ENCODE measurements at regions not wholly inside any gene's neighbourhood (a gene's known extent, or its start where the extent isn't known, plus 50 kb on each side); places are given as distances from the start of the nearest gene placed in this dataset.

DNA sequence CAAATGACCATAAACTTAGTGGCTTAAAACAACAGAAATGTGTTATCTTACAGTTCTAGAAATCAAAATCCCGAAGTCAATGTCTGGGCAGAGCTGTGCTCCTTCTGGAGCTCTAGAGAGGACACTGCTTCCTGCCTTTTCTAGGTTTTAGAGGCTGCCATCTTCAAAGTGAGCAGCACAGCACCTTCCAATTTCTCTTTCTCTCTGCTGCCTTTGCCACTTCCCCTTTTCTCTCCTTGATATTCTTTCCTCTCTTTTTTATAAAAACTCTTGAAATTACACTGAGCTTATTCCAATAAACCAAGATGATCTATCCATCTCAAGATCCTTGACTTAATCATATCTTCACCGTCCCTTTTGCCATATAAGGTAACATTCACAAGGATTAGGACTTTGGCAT is 616.9 kb downstream of the PLPP3 start:
- Histone ChIP-seq H3K9me3 (ENCODE audit: control insufficient read depth in 1 of 2, low read length in 2 of 2) (no peaks in the 10 kb centered on the region), H3K4me1 (ENCODE audit: control insufficient read depth in 1 of 2, insufficient read depth in 2 of 2, low read length in 2 of 2) (no peaks in the 10 kb centered on the region), H3K27ac (ENCODE audit: low read depth, low read length) (no peak overlapping the region), H3K27me3 (ENCODE audit: control insufficient read depth in 1 of 2, insufficient read depth in 2 of 2, low read length in 2 of 2) (no peaks in the 10 kb centered on the region), H3K9ac (ENCODE audit: low read depth in 1 of 2, low read length in 2 of 2) (no peak overlapping the region), H3K36me3 (ENCODE audit: control insufficient read depth in 1 of 2, insufficient read depth in 2 of 2, low read length in 2 of 2) (no peaks in the 10 kb centered on the region), H3K4me3 (ENCODE audit: low read depth in 1 of 2, low read length in 2 of 2) (no peak overlapping the region)

DNA sequence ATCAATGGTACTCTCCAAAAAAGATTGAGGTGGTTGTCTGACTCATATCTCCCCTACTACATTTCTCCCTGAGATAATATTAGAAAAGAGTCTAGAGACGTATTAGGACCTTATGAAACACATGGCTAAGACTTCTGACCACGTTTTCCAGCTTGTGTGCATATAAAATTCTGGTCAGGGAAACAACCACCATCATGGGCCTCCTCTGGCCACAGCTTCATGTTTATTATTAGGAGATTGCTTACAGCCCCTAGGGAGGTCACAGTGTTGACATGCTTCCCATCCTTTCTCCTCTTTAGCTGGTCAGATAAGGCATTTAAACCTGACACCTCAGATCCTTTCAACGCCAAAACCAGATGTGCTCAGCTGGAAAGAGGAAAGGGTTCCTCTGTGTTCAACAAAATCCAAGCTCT is 620.2 kb downstream of the PLPP3 start:
- Histone ChIP-seq H3K36me3 (ENCODE audit: control insufficient read depth in 1 of 2, insufficient read depth in 2 of 2, low read length in 2 of 2) (no peaks in the 10 kb centered on the region), H3K27me3 (ENCODE audit: control insufficient read depth in 1 of 2, insufficient read depth in 2 of 2, low read length in 2 of 2) (no peaks in the 10 kb centered on the region), H3K9me3 (ENCODE audit: control insufficient read depth in 1 of 2, low read length in 2 of 2) (no peaks in the 10 kb centered on the region), H3K4me3 (ENCODE audit: low read depth in 1 of 2, low read length in 2 of 2) (no peak overlapping the region), H3K27ac (ENCODE audit: low read depth, low read length) (no peak overlapping the region), H3K4me1 (ENCODE audit: control insufficient read depth in 1 of 2, insufficient read depth in 2 of 2, low read length in 2 of 2) (no peaks in the 10 kb centered on the region), H3K9ac (ENCODE audit: low read depth in 1 of 2, low read length in 2 of 2) (no peak overlapping the region)

DNA sequence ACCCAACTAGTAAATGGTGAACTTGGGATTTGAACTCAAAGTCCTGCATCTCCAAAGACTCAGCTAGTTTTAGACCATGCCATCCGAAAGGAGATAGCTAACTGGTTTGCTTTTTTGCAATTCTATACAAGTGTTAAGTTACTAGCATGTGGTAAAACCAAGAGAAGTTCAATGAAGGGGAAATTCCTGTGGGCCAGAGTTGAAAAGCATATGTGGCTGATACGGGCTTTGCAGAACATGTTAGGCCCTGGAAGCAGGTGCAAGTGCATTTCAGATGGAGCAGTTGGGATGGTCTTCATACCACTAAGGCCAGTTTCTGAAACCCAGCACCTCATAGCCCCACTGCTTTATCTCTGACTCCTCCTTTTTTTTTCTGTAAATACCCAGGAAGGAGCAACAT is 620.9 kb downstream of the PLPP3 start:
- no peaks in the 10 kb centered on the region for H3K36me3 ChIP-seq (ENCODE audit: control insufficient read depth in 1 of 2, insufficient read depth in 2 of 2, low read length in 2 of 2)
- H3K27me3 ChIP-seq (ENCODE audit: control insufficient read depth in 1 of 2, insufficient read depth in 2 of 2, low read length in 2 of 2): no peaks in the 10 kb centered on the region
- no peak overlapping the region for H3K27ac ChIP-seq (ENCODE audit: low read depth, low read length)
- H3K9me3 ChIP-seq (ENCODE audit: control insufficient read depth in 1 of 2, low read length in 2 of 2): no peaks in the 10 kb centered on the region
- no peak overlapping the region for H3K4me3 ChIP-seq (ENCODE audit: low read depth in 1 of 2, low read length in 2 of 2)
- no peak overlapping the region for H3K9ac ChIP-seq (ENCODE audit: low read depth in 1 of 2, low read length in 2 of 2)
- H3K4me1 ChIP-seq (ENCODE audit: control insufficient read depth in 1 of 2, insufficient read depth in 2 of 2, low read length in 2 of 2): no peaks in the 10 kb centered on the region

DNA sequence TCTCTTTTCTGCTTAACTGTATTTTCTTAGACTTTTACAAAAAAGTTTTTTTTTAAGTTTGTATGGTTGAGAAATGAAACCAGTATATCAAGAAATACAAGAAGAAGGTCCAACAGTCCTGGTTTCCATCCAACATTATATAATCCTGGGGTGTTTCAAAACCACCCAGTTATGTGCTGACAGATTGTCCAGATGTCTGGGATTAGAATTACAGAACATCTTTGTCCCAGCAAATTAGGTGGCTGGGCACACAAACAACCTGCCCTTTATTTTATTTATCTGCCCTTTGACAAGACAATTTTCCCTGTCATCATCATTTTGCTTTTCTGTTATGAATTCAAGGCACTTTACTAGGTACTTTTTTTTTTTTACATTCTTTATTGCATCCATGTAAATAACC is 622.1 kb downstream of the PLPP3 start:
- no peaks in the 10 kb centered on the region for H3K27me3 ChIP-seq (ENCODE audit: control insufficient read depth in 1 of 2, insufficient read depth in 2 of 2, low read length in 2 of 2)
- H3K4me1 ChIP-seq (ENCODE audit: control insufficient read depth in 1 of 2, insufficient read depth in 2 of 2, low read length in 2 of 2): no peaks in the 10 kb centered on the region
- no peaks in the 10 kb centered on the region for H3K36me3 ChIP-seq (ENCODE audit: control insufficient read depth in 1 of 2, insufficient read depth in 2 of 2, low read length in 2 of 2)
- H3K9me3 ChIP-seq (ENCODE audit: control insufficient read depth in 1 of 2, low read length in 2 of 2): no peaks in the 10 kb centered on the region
- H3K27ac ChIP-seq (ENCODE audit: low read depth, low read length): no peak overlapping the region
- H3K4me3 ChIP-seq (ENCODE audit: low read depth in 1 of 2, low read length in 2 of 2): no peak overlapping the region
- no peak overlapping the region for H3K9ac ChIP-seq (ENCODE audit: low read depth in 1 of 2, low read length in 2 of 2)

- no peaks in the 10 kb centered on the region for H3K9me3 ChIP-seq (ENCODE audit: control insufficient read depth in 1 of 2, low read length in 2 of 2)
- H3K27ac ChIP-seq (ENCODE audit: low read depth, low read length): no peak overlapping the region
- no peak overlapping the region for H3K4me3 ChIP-seq (ENCODE audit: low read depth in 1 of 2, low read length in 2 of 2)
- no peaks in the 10 kb centered on the region for H3K4me1 ChIP-seq (ENCODE audit: control insufficient read depth in 1 of 2, insufficient read depth in 2 of 2, low read length in 2 of 2)
- H3K36me3 ChIP-seq (ENCODE audit: control insufficient read depth in 1 of 2, insufficient read depth in 2 of 2, low read length in 2 of 2): no peaks in the 10 kb centered on the region
- H3K27me3 ChIP-seq (ENCODE audit: control insufficient read depth in 1 of 2, insufficient read depth in 2 of 2, low read length in 2 of 2): no peaks in the 10 kb centered on the region
- no peak overlapping the region for H3K9ac ChIP-seq (ENCODE audit: low read depth in 1 of 2, low read length in 2 of 2)
Observed at GRCh38 chr1:55955016-55955621, 624.2 kb downstream of the PLPP3 start.

GRCh38 chr1:55951291-55951690 is 628.1 kb downstream of the PLPP3 start:
- Histone ChIP-seq H3K9me3 (ENCODE audit: control insufficient read depth in 1 of 2, low read length in 2 of 2) (no peaks in the 10 kb centered on the region), H3K4me3 (ENCODE audit: low read depth in 1 of 2, low read length in 2 of 2) (no peak overlapping the region), H3K27me3 (ENCODE audit: control insufficient read depth in 1 of 2, insufficient read depth in 2 of 2, low read length in 2 of 2) (no peaks in the 10 kb centered on the region), H3K9ac (ENCODE audit: low read depth in 1 of 2, low read length in 2 of 2) (no peak overlapping the region), H3K27ac (ENCODE audit: low read depth, low read length) (no peak overlapping the region), H3K4me1 (ENCODE audit: control insufficient read depth in 1 of 2, insufficient read depth in 2 of 2, low read length in 2 of 2) (no peaks in the 10 kb centered on the region), H3K36me3 (ENCODE audit: control insufficient read depth in 1 of 2, insufficient read depth in 2 of 2, low read length in 2 of 2) (no peaks in the 10 kb centered on the region)

DNA sequence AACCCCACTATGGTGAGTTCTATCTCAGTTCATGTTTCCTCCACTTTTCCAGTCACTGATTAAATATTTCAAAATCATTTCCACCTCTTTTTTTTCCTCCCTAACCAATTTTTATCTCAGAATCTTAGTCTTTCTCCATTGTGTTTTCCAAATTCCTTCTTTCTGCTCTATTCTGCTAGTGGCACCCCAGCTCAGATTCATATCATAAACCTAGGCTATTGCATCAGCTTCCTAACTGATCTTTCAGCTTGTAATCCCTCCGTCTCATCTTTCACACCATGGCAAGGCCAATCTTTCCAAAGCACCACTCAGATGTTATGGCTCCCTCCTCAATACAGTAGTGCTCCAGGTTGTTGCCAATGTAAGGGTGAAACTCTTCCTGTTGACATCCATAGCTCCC is 631.9 kb downstream of the PLPP3 start:
- Histone ChIP-seq H3K9ac (ENCODE audit: low read depth in 1 of 2, low read length in 2 of 2) (no peak overlapping the region), H3K9me3 (ENCODE audit: control insufficient read depth in 1 of 2, low read length in 2 of 2) (no peaks in the 10 kb centered on the region), H3K4me1 (ENCODE audit: control insufficient read depth in 1 of 2, insufficient read depth in 2 of 2, low read length in 2 of 2) (no peaks in the 10 kb centered on the region), H3K4me3 (ENCODE audit: low read depth in 1 of 2, low read length in 2 of 2) (no peak overlapping the region), H3K27ac (ENCODE audit: low read depth, low read length) (no peak overlapping the region), H3K36me3 (ENCODE audit: control insufficient read depth in 1 of 2, insufficient read depth in 2 of 2, low read length in 2 of 2) (no peaks in the 10 kb centered on the region), H3K27me3 (ENCODE audit: control insufficient read depth in 1 of 2, insufficient read depth in 2 of 2, low read length in 2 of 2) (no peaks in the 10 kb centered on the region)

- Histone ChIP-seq H3K27ac (ENCODE audit: low read depth, low read length) (no peak overlapping the region), H3K9ac (ENCODE audit: low read depth in 1 of 2, low read length in 2 of 2) (no peak overlapping the region), H3K4me3 (ENCODE audit: low read depth in 1 of 2, low read length in 2 of 2) (no peak overlapping the region), H3K36me3 (ENCODE audit: control insufficient read depth in 1 of 2, insufficient read depth in 2 of 2, low read length in 2 of 2) (no peaks in the 10 kb centered on the region), H3K27me3 (ENCODE audit: control insufficient read depth in 1 of 2, insufficient read depth in 2 of 2, low read length in 2 of 2) (no peaks in the 10 kb centered on the region), H3K9me3 (ENCODE audit: control insufficient read depth in 1 of 2, low read length in 2 of 2) (no peaks in the 10 kb centered on the region), H3K4me1 (ENCODE audit: control insufficient read depth in 1 of 2, insufficient read depth in 2 of 2, low read length in 2 of 2) (no peaks in the 10 kb centered on the region)
Observed at GRCh38 chr1:55943721-55944435, 635.5 kb downstream of the PLPP3 start.

DNA sequence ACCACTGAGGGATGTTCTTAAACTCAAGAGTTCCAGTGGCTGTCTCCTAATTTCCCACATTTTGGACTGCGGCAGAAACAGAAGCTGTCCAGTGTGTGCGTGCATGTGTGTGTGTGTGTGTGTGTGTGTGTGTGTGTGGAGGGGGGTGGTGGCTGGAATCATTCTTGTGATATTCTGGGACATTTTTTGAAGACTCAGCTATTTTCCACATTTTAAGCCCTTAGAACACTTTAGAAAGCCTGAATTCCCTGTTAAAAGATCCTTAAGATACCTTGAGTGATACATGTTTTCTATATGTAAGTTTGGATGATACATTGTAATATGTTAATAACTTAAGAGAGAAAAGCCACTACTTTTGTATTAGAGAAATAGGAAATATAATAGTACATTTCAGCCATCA is 636.4 kb downstream of the PLPP3 start:
- Histone ChIP-seq H3K36me3 (ENCODE audit: control insufficient read depth in 1 of 2, insufficient read depth in 2 of 2, low read length in 2 of 2) (no peaks in the 10 kb centered on the region), H3K4me1 (ENCODE audit: control insufficient read depth in 1 of 2, insufficient read depth in 2 of 2, low read length in 2 of 2) (no peaks in the 10 kb centered on the region), H3K9me3 (ENCODE audit: control insufficient read depth in 1 of 2, low read length in 2 of 2) (no peaks in the 10 kb centered on the region), H3K4me3 (ENCODE audit: low read depth in 1 of 2, low read length in 2 of 2) (no peak overlapping the region), H3K27ac (ENCODE audit: low read depth, low read length) (no peak overlapping the region), H3K9ac (ENCODE audit: low read depth in 1 of 2, low read length in 2 of 2) (no peak overlapping the region), H3K27me3 (ENCODE audit: control insufficient read depth in 1 of 2, insufficient read depth in 2 of 2, low read length in 2 of 2) (no peaks in the 10 kb centered on the region)

GRCh38 chr1:55939866-55940265 is 639.5 kb downstream of the PLPP3 start:
- H3K4me1 ChIP-seq (ENCODE audit: control insufficient read depth in 1 of 2, insufficient read depth in 2 of 2, low read length in 2 of 2): no peaks in the 10 kb centered on the region
- H3K36me3 ChIP-seq (ENCODE audit: control insufficient read depth in 1 of 2, insufficient read depth in 2 of 2, low read length in 2 of 2): no peaks in the 10 kb centered on the region
- no peak overlapping the region for H3K4me3 ChIP-seq (ENCODE audit: low read depth in 1 of 2, low read length in 2 of 2)
- peaks cover 0 to 2% of the 10 kb centered on the region in 2 donors for H3K9me3 ChIP-seq (ENCODE audit: control insufficient read depth in 1 of 2, low read length in 2 of 2)
- no peak overlapping the region for H3K27ac ChIP-seq (ENCODE audit: low read depth, low read length)
- H3K9ac ChIP-seq (ENCODE audit: low read depth in 1 of 2, low read length in 2 of 2): no peak overlapping the region
- no peaks in the 10 kb centered on the region for H3K27me3 ChIP-seq (ENCODE audit: control insufficient read depth in 1 of 2, insufficient read depth in 2 of 2, low read length in 2 of 2)
